ENCODE measurements at regions not wholly inside any gene's neighbourhood (a gene's known extent, or its start where the extent isn't known, plus 50 kb on each side); places are given as distances from the start of the nearest gene placed in this dataset.
"Not testable (repeated sequence)": the region's sequence is repeated elsewhere in the genome, so short reads cannot be mapped to it uniquely, and the experiment has no call there.

GRCh38 chr7:142522735-142523134, 226.5 kb upstream of the PRSS1 start:
- intact Hi-C loops (cut with DNase I): no loop called here
- no peak for TF ChIP-seq CTCF (IDR thresholded peaks at IDR 0.05)
- H3K4me1 ChIP-seq: no peaks in the 10 kb centered on the region
- no peak overlapping the region for H3K4me3 ChIP-seq
- DNase-seq: no peak
- no peaks in the 10 kb centered on the region for H3K36me3 ChIP-seq
- no peak overlapping the region for H3K27ac ChIP-seq
- H3K9me3 ChIP-seq: no peaks in the 10 kb centered on the region
- no peak overlapping the region for H3K9ac ChIP-seq (ENCODE audit: low read depth in 2 of 2, low read length in 2 of 2)
- H3K27me3 ChIP-seq: no peaks in the 10 kb centered on the region

GRCh38 chr7:142520885-142521284, 228.4 kb upstream of the PRSS1 start:
- H3K4me3 ChIP-seq; H3K27me3 ChIP-seq; H3K9me3 ChIP-seq; H3K4me1 ChIP-seq; DNase-seq; intact Hi-C loops (cut with DNase I); H3K36me3 ChIP-seq: not testable (repeated sequence)
- H3K9ac ChIP-seq (ENCODE audit: low read depth in 2 of 2, low read length in 2 of 2): peak overlapping the region in 1 of 2 donors; percentile 21
- H3K27ac ChIP-seq: peak overlapping the region; percentile 54

GRCh38 chr7:142520455-142520854, 228.8 kb upstream of the PRSS1 start:
- H3K27me3 ChIP-seq; H3K36me3 ChIP-seq; H3K9me3 ChIP-seq; intact Hi-C loops (cut with DNase I); H3K4me1 ChIP-seq; H3K4me3 ChIP-seq: not testable (repeated sequence)
- DNase-seq: peak; percentile 71
- Histone ChIP-seq H3K27ac (peak overlapping the region; percentile 54), H3K9ac (ENCODE audit: low read depth in 2 of 2, low read length in 2 of 2) (peak overlapping the region in 1 of 2 donors; percentile 27)

- Histone ChIP-seq H3K9ac (ENCODE audit: low read depth in 2 of 2, low read length in 2 of 2) (peak overlapping the region; percentile 5 to 27), H3K4me3 (no peak overlapping the region), H3K27ac (peak overlapping the region; percentile 54), H3K9me3 (no peaks in the 10 kb centered on the region), H3K27me3 (no peaks in the 10 kb centered on the region), H3K36me3 (no peaks in the 10 kb centered on the region), H3K4me1 (no peaks in the 10 kb centered on the region)
- no peak for TF ChIP-seq CTCF (IDR thresholded peaks at IDR 0.05)
- intact Hi-C loops (cut with DNase I): no loop called here
- DNase-seq: no peak
Measured at GRCh38 chr7:142519079-142520078, 229.9 kb upstream of the PRSS1 start.

- H3K4me3 ChIP-seq: no peak overlapping the region
- intact Hi-C loops (cut with DNase I): no loop called here
- no peaks in the 10 kb centered on the region for H3K9me3 ChIP-seq
- H3K36me3 ChIP-seq: no peaks in the 10 kb centered on the region
- TF ChIP-seq CTCF (IDR thresholded peaks at IDR 0.05): peak; percentile 81
- H3K4me1 ChIP-seq: no peaks in the 10 kb centered on the region
- no peak overlapping the region for H3K9ac ChIP-seq (ENCODE audit: low read depth in 2 of 2, low read length in 2 of 2)
- peak; percentile 60 for DNase-seq
- H3K27ac ChIP-seq: no peak overlapping the region
- H3K27me3 ChIP-seq: no peaks in the 10 kb centered on the region
Measured at GRCh38 chr7:142516038-142516501, 233.2 kb upstream of the PRSS1 start.

DNA sequence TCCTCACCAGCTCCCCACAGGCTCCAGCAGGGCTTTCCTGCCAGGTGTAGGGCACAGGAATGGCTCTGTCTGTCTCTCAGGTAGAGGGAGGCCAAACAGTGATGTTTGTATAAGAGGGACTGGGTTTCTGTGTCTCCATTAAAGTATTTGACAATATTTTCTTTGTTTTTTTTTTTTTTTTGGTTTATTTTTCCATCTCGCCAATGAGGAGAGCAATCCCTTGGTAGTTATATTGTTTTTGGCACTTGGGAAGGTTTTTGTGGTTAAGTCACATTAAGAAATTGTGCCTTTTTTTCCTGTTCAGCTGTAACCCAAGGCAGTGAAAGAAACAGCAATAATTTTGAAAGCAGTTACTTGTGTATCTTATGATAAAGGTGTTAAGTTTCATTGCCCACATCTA, 234.6 kb upstream of the PRSS1 start:
- H3K9me3 ChIP-seq; intact Hi-C loops (cut with DNase I); H3K4me1 ChIP-seq; H3K9ac ChIP-seq (ENCODE audit: low read depth in 2 of 2, low read length in 2 of 2); H3K27ac ChIP-seq; H3K27me3 ChIP-seq; H3K4me3 ChIP-seq; DNase-seq; H3K36me3 ChIP-seq: not testable (repeated sequence)
